H1 (cell line): ENCODE measurements at regions not wholly inside any gene's neighbourhood (a gene's known extent, or its start where the extent isn't known, plus 50 kb on each side); places are given as distances from the start of the nearest gene placed in this dataset.

Source experiments
- CBX8 ChIP-seq: fragments of 300-800, 300-1000 bp; sonication (generic); IDR thresholded peaks from 2 replicates; pipeline ENCODE4 v1.7.1; 2016; ENCODE audit warnings: low read depth, low read length, borderline replicate concordance
- TF ChIP-seq, protein P1 (sequence below): fragments of 300-600 bp; sonication (generic); IDR thresholded peaks from 2 replicates; pipeline ENCODE4 v1.7.1; 2012; ENCODE audit warnings: low read length, moderate library complexity, mild to moderate bottlenecking, inconsistent platforms; ENCODE audit not compliant: insufficient replicate concordance
- TF ChIP-seq, protein P2 (sequence below): IDR thresholded peaks from 2 replicates; pipeline ENCODE4 v1.6.1; 2011; ENCODE audit warnings: low read depth, mild to moderate bottlenecking, low read length; ENCODE audit not compliant: insufficient read depth

GRCh38 chr5:104564530-104564929, 1001.9 kb upstream of the NUDT12 start (continued):
- TF ChIP-seq, protein P1, sequence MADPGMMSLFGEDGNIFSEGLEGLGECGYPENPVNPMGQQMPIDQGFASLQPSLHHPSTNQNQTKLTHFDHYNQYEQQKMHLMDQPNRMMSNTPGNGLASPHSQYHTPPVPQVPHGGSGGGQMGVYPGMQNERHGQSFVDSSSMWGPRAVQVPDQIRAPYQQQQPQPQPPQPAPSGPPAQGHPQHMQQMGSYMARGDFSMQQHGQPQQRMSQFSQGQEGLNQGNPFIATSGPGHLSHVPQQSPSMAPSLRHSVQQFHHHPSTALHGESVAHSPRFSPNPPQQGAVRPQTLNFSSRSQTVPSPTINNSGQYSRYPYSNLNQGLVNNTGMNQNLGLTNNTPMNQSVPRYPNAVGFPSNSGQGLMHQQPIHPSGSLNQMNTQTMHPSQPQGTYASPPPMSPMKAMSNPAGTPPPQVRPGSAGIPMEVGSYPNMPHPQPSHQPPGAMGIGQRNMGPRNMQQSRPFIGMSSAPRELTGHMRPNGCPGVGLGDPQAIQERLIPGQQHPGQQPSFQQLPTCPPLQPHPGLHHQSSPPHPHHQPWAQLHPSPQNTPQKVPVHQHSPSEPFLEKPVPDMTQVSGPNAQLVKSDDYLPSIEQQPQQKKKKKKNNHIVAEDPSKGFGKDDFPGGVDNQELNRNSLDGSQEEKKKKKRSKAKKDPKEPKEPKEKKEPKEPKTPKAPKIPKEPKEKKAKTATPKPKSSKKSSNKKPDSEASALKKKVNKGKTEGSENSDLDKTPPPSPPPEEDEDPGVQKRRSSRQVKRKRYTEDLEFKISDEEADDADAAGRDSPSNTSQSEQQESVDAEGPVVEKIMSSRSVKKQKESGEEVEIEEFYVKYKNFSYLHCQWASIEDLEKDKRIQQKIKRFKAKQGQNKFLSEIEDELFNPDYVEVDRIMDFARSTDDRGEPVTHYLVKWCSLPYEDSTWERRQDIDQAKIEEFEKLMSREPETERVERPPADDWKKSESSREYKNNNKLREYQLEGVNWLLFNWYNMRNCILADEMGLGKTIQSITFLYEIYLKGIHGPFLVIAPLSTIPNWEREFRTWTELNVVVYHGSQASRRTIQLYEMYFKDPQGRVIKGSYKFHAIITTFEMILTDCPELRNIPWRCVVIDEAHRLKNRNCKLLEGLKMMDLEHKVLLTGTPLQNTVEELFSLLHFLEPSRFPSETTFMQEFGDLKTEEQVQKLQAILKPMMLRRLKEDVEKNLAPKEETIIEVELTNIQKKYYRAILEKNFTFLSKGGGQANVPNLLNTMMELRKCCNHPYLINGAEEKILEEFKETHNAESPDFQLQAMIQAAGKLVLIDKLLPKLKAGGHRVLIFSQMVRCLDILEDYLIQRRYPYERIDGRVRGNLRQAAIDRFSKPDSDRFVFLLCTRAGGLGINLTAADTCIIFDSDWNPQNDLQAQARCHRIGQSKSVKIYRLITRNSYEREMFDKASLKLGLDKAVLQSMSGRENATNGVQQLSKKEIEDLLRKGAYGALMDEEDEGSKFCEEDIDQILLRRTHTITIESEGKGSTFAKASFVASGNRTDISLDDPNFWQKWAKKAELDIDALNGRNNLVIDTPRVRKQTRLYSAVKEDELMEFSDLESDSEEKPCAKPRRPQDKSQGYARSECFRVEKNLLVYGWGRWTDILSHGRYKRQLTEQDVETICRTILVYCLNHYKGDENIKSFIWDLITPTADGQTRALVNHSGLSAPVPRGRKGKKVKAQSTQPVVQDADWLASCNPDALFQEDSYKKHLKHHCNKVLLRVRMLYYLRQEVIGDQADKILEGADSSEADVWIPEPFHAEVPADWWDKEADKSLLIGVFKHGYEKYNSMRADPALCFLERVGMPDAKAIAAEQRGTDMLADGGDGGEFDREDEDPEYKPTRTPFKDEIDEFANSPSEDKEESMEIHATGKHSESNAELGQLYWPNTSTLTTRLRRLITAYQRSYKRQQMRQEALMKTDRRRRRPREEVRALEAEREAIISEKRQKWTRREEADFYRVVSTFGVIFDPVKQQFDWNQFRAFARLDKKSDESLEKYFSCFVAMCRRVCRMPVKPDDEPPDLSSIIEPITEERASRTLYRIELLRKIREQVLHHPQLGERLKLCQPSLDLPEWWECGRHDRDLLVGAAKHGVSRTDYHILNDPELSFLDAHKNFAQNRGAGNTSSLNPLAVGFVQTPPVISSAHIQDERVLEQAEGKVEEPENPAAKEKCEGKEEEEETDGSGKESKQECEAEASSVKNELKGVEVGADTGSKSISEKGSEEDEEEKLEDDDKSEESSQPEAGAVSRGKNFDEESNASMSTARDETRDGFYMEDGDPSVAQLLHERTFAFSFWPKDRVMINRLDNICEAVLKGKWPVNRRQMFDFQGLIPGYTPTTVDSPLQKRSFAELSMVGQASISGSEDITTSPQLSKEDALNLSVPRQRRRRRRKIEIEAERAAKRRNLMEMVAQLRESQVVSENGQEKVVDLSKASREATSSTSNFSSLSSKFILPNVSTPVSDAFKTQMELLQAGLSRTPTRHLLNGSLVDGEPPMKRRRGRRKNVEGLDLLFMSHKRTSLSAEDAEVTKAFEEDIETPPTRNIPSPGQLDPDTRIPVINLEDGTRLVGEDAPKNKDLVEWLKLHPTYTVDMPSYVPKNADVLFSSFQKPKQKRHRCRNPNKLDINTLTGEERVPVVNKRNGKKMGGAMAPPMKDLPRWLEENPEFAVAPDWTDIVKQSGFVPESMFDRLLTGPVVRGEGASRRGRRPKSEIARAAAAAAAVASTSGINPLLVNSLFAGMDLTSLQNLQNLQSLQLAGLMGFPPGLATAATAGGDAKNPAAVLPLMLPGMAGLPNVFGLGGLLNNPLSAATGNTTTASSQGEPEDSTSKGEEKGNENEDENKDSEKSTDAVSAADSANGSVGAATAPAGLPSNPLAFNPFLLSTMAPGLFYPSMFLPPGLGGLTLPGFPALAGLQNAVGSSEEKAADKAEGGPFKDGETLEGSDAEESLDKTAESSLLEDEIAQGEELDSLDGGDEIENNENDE: no peak
- no peak for TF ChIP-seq CBX8
- TF ChIP-seq, protein P2, sequence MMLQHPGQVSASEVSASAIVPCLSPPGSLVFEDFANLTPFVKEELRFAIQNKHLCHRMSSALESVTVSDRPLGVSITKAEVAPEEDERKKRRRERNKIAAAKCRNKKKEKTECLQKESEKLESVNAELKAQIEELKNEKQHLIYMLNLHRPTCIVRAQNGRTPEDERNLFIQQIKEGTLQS: no peak
